ENCODE measurements at regions not wholly inside any gene's neighbourhood (a gene's known extent, or its start where the extent isn't known, plus 50 kb on each side); places are given as distances from the start of the nearest gene placed in this dataset.

DNA sequence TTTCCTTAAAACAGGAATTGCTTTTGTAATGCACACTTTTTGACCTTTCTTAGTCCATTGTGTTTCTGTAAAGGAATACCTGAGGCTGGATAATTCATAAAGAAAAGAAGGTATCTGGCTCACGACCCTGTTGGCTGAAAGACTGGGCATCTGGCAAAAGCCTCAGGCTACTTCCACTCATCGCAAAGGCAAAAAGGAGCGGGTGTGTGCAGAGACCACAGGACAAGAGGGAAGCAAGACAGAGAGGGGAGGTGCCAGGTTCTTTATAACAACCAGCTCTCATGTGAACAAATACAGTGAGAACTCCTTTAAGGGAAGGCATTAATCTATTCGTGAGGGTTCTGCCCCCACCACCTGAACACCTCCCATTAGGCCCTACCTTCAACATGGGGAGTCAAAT lies 182.1 kb downstream of the C12orf50 start:
- no peaks in the 10 kb centered on the region for H3K36me3 ChIP-seq (ENCODE audit: control insufficient read depth, insufficient read depth, low read length)
- no peak overlapping the region for H3K4me3 ChIP-seq (ENCODE audit: low read depth, low read length)
- DNase-seq (ENCODE audit: low read depth) = no peak
- ChIA-PET CTCF (interaction anchor here (1.0 to 2.7 kb wide), 3 partner anchors 1923 to 1932 kb away, joined by 3 to 22 read pairs (median 3); no protein-coding TSS in a partner anchor), POLR2A (no interaction called here)
- no peaks in the 10 kb centered on the region for H3K27me3 ChIP-seq (ENCODE audit: control insufficient read depth, insufficient read depth, low read length)
- TF ChIP-seq, protein P1, sequence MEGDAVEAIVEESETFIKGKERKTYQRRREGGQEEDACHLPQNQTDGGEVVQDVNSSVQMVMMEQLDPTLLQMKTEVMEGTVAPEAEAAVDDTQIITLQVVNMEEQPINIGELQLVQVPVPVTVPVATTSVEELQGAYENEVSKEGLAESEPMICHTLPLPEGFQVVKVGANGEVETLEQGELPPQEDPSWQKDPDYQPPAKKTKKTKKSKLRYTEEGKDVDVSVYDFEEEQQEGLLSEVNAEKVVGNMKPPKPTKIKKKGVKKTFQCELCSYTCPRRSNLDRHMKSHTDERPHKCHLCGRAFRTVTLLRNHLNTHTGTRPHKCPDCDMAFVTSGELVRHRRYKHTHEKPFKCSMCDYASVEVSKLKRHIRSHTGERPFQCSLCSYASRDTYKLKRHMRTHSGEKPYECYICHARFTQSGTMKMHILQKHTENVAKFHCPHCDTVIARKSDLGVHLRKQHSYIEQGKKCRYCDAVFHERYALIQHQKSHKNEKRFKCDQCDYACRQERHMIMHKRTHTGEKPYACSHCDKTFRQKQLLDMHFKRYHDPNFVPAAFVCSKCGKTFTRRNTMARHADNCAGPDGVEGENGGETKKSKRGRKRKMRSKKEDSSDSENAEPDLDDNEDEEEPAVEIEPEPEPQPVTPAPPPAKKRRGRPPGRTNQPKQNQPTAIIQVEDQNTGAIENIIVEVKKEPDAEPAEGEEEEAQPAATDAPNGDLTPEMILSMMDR (IDR thresholded peaks at IDR 0.05; ENCODE audit: insufficient read depth, low read depth, low read length) = no peak

DNA sequence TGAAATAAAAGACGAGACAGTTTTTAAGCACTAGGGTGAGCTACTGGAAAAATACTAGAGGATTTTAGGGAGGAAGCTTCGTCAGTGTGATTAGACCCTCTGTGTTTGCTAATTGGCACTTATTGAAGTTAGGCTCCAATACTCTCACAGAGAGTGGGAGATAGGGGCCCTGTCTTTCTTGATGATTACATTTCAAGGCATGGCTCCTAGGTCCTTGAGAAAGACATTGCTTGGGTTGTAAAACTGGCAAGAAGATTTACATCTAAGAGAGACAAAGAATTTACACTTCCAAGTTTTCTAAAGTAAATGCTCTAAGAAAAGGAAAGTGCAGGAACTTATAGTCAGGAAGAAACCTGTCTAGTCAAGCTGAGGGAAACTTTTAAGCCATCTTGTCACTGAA lies 183.2 kb downstream of the C12orf50 start:
- no peak for DNase-seq (ENCODE audit: low read depth)
- ChIA-PET CTCF (no interaction called here), POLR2A (no interaction called here)
- Histone ChIP-seq H3K27me3 (ENCODE audit: control insufficient read depth, insufficient read depth, low read length) (no peaks in the 10 kb centered on the region), H3K4me3 (ENCODE audit: low read depth, low read length) (no peak overlapping the region), H3K36me3 (ENCODE audit: control insufficient read depth, insufficient read depth, low read length) (no peaks in the 10 kb centered on the region)
- TF ChIP-seq, protein P1 (IDR thresholded peaks at IDR 0.05; ENCODE audit: insufficient read depth, low read depth, low read length) = no peak

DNA sequence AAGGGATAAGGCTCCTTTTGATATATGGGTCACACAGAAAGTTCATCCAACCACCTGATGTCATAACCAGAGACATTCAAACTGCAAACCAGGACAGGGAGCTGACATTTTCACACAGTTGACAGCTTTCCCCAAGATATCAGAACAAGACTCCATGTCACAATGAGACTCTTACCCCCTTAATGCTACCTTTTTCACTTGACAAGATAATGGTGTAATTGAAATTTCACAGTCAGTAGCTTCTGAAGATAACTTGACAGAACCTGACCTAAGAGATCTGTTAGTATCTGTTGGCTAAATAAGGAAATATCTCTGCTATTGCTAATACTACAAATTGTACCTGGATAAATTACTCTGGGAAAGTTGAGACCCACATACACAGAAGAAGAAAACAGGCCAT lies 187.3 kb downstream of the C12orf50 start:
- ChIA-PET POLR2A (no interaction called here), CTCF (no interaction called here)
- TF ChIP-seq, protein P1 (IDR thresholded peaks at IDR 0.05; ENCODE audit: insufficient read depth, low read depth, low read length) = no peak
- no peak for DNase-seq (ENCODE audit: low read depth)
- no peaks in the 10 kb centered on the region for H3K27me3 ChIP-seq (ENCODE audit: control insufficient read depth, insufficient read depth, low read length)
- H3K4me3 ChIP-seq (ENCODE audit: low read depth, low read length) = no peak overlapping the region
- no peaks in the 10 kb centered on the region for H3K36me3 ChIP-seq (ENCODE audit: control insufficient read depth, insufficient read depth, low read length)

DNA sequence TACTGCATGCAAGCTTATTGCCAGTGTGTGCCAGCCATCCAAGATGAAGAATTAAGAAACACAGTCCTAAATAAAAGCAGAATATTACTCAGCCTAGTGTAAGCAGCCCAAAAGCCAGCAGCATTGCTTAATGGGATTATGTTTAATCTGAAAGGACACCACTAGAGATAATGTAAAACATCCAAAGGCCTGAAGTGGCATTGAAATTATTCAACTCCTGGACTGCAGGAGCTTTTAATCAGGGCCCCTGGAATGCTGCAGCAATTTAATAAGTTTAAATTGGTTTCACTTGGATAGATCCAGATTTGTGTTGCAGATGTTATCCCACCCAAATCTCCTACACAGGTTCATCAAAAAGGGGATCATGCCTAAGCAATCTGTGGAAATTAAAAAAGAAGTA lies 193.0 kb downstream of the C12orf50 start:
- ChIA-PET CTCF (interaction anchor here (1.9 kb wide), 1 partner anchor 12 kb away, joined by 8 read pairs; no protein-coding TSS in a partner anchor), POLR2A (no interaction called here)
- TF ChIP-seq, protein P1 (IDR thresholded peaks at IDR 0.05; ENCODE audit: insufficient read depth, low read depth, low read length) = no peak
- no peaks in the 10 kb centered on the region for H3K27me3 ChIP-seq (ENCODE audit: control insufficient read depth, insufficient read depth, low read length)
- no peaks in the 10 kb centered on the region for H3K36me3 ChIP-seq (ENCODE audit: control insufficient read depth, insufficient read depth, low read length)
- no peak for DNase-seq (ENCODE audit: low read depth)
- no peak overlapping the region for H3K4me3 ChIP-seq (ENCODE audit: low read depth, low read length)

DNA sequence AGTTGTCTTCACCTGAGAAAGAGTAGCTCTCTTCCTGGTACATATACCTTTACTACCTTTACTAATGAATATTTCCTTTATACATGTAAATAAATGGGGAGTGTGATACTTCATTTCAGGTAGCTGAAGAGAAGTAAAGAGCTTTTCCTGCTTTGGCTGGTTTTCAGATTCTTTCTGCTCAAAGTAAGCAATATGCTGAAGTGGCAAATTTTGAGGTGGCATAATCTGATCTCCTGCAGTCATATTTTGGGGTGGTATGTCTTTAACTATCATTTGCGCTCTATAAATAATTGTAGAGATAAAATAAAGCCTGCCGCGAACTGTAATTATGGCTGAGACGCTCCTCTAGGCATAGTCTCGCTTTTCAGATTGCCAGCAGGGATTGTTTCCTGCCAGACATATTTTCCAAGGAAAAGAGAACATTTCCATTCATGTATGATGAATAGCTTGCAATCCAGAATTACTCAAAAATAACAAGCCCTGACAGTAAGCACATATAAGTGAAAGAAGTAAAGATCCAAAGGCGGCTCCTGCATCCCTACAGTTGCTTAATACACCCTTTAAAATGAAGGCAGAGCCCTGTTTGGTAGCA lies 200.7 kb downstream of the C12orf50 start:
- CTCF ChIA-PET = no interaction called here

More for the DNA sequence above, 200.7 kb downstream of the C12orf50 start:
- TF ChIP-seq, protein P1 (IDR thresholded peaks at IDR 0.05; ENCODE audit: insufficient read depth, low read depth, low read length) = no peak
- H3K27me3 ChIP-seq (ENCODE audit: control insufficient read depth, insufficient read depth, low read length) = no peaks in the 10 kb centered on the region
- H3K4me3 ChIP-seq (ENCODE audit: low read depth, low read length) = no peak overlapping the region
- H3K36me3 ChIP-seq (ENCODE audit: control insufficient read depth, insufficient read depth, low read length) = no peaks in the 10 kb centered on the region
- POLR2A ChIA-PET = no interaction called here
- DNase-seq (ENCODE audit: low read depth) = no peak
